AG04449 (cell line): ENCODE measurements at regions not wholly inside any gene's neighbourhood (a gene's known extent, or its start where the extent isn't known, plus 50 kb on each side); places are given as distances from the start of the nearest gene placed in this dataset.

Experiments used
- CTCF ChIA-PET: fragments of 350-600 bp; formaldehyde crosslinking; extraction: SDS; loops from one replicate; lab custom pipeline; 2021; ENCODE audit warnings: antibody characterized with exemption; lab: Yijun Ruan, JAX
- POLR2A ChIA-PET: fragments of 400-600, 350-600 bp; formaldehyde crosslinking; extraction: SDS; loops from one replicate; lab custom pipeline; 2020; ENCODE audit warnings: antibody characterized with exemption, inconsistent platforms; lab: Yijun Ruan, JAX
- DNase-seq: peaks from one replicate; pipeline ENCODE4 v3.0.0-alpha.2; 2010; ENCODE audit warnings: low read depth, low spot score
- H3K4me3 ChIP-seq: 2 replicates; pipeline ENCODE4 v1.5.1; 2011; ENCODE audit warnings: low read depth, mild to moderate bottlenecking, control low read depth, low read length
- TF ChIP-seq, protein P1 (sequence below): IDR thresholded peaks from one replicate; pipeline ENCODE4 v1.5.1; 2011; ENCODE audit warnings: mild to moderate bottlenecking, moderate library complexity, low read length, control low read depth, inconsistent platforms; ENCODE audit not compliant: insufficient read depth; ENCODE audit errors: missing control alignments

DNA sequence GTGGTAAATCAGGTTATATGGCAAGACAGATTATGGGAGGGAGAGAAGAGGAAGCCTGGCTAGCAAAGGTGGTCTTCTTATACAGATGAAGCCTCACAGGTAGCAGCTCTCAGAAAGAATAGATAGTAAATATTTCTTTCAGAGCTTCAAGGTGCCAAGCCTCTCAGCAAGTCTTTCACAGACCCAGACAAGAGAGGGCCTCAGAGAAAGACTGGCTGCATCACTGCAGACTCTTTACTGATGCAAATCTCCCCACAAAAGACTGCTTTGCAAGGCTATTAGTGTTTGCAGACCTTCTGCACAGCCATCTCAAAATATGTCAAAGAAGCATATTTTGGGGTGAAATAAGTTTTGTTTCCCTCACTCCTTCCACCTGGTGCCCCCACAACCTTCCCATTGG lies 372.4 kb upstream of the RND3 start:
- DNase-seq, result no peak
- no peak overlapping the region for H3K4me3 ChIP-seq
- TF ChIP-seq, protein P1, sequence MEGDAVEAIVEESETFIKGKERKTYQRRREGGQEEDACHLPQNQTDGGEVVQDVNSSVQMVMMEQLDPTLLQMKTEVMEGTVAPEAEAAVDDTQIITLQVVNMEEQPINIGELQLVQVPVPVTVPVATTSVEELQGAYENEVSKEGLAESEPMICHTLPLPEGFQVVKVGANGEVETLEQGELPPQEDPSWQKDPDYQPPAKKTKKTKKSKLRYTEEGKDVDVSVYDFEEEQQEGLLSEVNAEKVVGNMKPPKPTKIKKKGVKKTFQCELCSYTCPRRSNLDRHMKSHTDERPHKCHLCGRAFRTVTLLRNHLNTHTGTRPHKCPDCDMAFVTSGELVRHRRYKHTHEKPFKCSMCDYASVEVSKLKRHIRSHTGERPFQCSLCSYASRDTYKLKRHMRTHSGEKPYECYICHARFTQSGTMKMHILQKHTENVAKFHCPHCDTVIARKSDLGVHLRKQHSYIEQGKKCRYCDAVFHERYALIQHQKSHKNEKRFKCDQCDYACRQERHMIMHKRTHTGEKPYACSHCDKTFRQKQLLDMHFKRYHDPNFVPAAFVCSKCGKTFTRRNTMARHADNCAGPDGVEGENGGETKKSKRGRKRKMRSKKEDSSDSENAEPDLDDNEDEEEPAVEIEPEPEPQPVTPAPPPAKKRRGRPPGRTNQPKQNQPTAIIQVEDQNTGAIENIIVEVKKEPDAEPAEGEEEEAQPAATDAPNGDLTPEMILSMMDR, result no peak
- ChIA-PET CTCF (no interaction called here), POLR2A (no interaction called here)

DNA sequence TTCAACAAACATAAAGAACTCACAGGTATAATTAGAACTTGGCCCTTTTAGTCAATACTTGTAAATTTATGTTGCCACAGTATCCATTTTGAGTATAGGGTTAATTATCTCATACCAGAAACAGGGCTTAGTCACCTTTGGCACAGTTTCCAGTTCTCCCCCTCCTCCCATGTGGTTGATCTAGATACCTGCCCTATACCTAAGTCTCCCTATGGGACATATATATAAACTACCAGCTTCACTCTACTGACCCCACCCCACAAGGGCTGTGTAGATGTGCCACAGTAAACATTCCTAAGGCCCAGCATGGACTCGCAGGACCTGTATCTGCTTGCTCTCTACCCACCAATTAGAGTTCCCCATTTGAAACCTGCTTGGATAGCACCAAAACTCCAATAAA lies 371.7 kb upstream of the RND3 start:
- CTCF ChIA-PET, result no interaction called here
- DNase-seq, result no peak

DNA sequence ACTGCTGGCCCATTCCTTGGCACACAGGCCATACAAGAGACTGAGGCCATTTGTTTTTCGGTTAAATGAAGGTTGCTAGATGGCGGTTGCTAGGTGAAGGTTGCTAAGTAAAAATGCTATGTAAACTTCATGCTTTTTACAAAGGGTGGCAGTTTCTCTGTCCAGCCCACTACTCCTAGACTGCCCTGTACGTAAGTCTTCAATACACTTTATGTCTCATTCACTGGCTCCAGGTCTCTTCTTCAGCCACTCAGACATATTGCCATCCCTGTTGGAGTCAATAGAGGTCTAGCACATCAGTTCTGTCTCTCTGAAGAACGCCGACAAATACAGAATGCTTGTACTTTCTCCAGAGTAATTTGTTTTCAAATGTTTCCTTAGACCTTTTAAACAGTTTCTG lies 370.9 kb upstream of the RND3 start:
- DNase-seq, result no peak
- POLR2A ChIA-PET, result no interaction called here
- H3K4me3 ChIP-seq, result no peak overlapping the region
- TF ChIP-seq, protein P1, result no peak
- CTCF ChIA-PET, result no interaction called here

More for the DNA sequence above, 371.7 kb upstream of the RND3 start:
- POLR2A ChIA-PET, result no interaction called here
- TF ChIP-seq, protein P1, result no peak
- H3K4me3 ChIP-seq, result no peak overlapping the region

DNA sequence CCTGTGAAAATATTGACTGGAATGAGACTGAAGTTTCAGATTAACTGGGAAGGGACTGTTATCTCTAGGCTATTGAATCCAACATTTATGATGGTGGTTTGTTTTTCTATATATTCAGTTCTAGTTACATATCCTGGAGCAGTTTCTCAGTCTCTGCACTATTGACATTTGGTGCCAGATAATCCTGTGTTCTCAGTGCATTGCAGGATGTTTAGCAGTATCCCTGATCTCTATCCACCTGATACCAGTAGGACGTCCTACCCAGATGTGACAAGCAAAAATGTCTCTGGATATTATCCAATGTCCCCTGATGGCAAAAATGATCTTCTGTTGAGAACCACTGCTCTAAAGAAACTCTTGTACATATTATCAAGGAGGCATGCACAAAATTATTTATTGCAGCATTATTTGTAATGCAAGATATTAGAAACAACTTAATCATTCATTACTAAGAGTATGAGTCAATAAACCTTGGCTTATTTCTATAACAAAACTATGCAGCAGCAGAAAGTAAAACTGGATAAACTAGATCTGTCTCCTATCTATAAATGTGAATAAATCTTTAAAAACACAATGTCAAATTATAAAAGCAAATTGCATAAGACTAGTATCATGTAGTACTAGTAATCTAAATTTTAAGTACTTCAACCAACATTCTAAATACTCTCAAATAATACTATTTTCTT lies 369.3 kb upstream of the RND3 start:
- H3K4me3 ChIP-seq, result no peak overlapping the region
- ChIA-PET CTCF (no interaction called here), POLR2A (no interaction called here)
- TF ChIP-seq, protein P1, result no peak
- DNase-seq, result no peak

DNA sequence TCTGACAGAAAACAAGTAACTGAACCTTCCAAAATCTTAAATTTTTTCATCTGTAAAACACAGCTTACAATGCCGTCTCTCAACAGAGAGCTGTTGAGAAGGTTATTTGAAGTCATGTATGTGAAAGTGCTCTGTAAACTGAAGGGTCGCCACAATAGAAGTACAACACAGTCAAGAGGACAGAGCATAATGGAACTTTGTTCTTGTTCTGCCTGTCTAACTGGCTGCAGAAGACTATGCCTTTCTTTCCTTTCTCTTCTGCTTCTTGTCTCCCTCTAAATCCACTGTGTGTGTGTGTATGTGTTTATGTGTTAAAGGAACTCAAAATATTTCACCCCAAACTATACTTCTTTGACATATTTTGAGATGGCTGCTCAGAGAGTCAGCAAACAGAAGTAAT lies 365.8 kb upstream of the RND3 start:
- TF ChIP-seq, protein P1, result no peak
- CTCF ChIA-PET, result interaction anchor here (1.0 to 1.1 kb wide), 2 partner anchors 8 to 12 kb away, joined by 3 read pairs; no protein-coding TSS in a partner anchor
- POLR2A ChIA-PET, result no interaction called here
- H3K4me3 ChIP-seq, result no peak overlapping the region
- DNase-seq, result no peak

DNA sequence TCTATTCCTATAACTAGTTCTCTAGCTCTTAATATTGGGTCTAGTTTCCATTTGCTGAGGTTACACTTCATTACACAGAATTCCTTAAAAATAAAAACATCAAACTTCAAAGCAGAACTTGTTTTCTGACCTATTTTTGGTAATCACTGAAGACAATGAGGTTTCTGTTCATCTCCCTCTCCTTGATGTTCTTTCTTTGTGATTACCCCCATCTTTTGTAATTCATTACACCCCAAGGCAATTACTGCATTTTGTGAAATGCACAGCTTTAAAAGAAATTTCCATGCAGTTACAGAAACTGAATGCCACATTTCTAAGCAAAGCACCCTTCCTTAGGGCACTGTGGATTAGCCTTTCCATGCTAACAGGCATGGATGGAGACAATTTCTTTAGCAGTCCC lies 363.2 kb upstream of the RND3 start:
- POLR2A ChIA-PET, result no interaction called here
- TF ChIP-seq, protein P1, result no peak
- CTCF ChIA-PET, result interaction anchor here (1.1 kb wide), 1 partner anchor 34 kb away, joined by 3 read pairs; no protein-coding TSS in a partner anchor

More for the DNA sequence above, 363.2 kb upstream of the RND3 start:
- H3K4me3 ChIP-seq, result no peak overlapping the region
- no peak for DNase-seq
